GM12878 (cell line): ENCODE measurements at regions not wholly inside any gene's neighbourhood (a gene's known extent, or its start where the extent isn't known, plus 50 kb on each side); places are given as distances from the start of the nearest gene placed in this dataset.

ENCODE experiments used
- ATAC-seq: fragments of 200-7000 bp; cut with Tn5 transposase; 3 replicates; pipeline ENCODE4 v1.9.1; 2020; ENCODE audit warnings: mild to moderate bottlenecking, moderate library complexity
- BruUV-seq: library from RNA; stranded (reverse); fragments of 400-500 nt; replicated peaks from 2 replicates; lab custom pipeline; 2021; lab: Mats Ljungman, UMichigan
- CTCF ChIA-PET: fragments of 300-600 bp; sonication (Branson Sonifier 250); formaldehyde crosslinking; extraction: SDS; loops from one replicate; lab custom pipeline; 2021; ENCODE audit warnings: inconsistent platforms; lab: Yijun Ruan, JAX
- POLR2A ChIA-PET: fragments of 350-600 bp; formaldehyde crosslinking; extraction: SDS; loops from one replicate; lab custom pipeline; 2021; ENCODE audit warnings: inconsistent platforms; lab: Charles Lee
- RAD21 ChIA-PET: fragments of 300-600 bp; sonication (Branson Sonifier 250); formaldehyde crosslinking; loops from one replicate; lab custom pipeline; 2023; ENCODE audit warnings: antibody characterized with exemption; ENCODE audit not compliant: unreplicated experiment; lab: Charles Lee
- SMC1A ChIA-PET: fragments of 300-600 bp; sonication (Branson Sonifier 250); formaldehyde crosslinking; loops from one replicate; lab custom pipeline; 2023; ENCODE audit not compliant: unreplicated experiment, uncharacterized antibody; lab: Charles Lee
- DNase-seq: peaks from one replicate; pipeline ENCODE4 v3.0.0-alpha.2; 2011; ENCODE audit warnings: low read depth, low spot score
- FAIRE-seq: peaks from 3 replicates; lab custom pipeline; 2011; peaks lifted over from hg19 to GRCh38; lab: Jason Lieb, UNC
- H2AFZ ChIP-seq: 2 replicates; pipeline ENCODE4 v1.6.0; 2011; ENCODE audit warnings: low read depth, low read length, control low read depth; ENCODE audit not compliant: control insufficient read depth
- H3K27ac ChIP-seq: 2 replicates; pipeline ENCODE4 v1.5.1; 2011; ENCODE audit warnings: control low read depth; ENCODE audit not compliant: control insufficient read depth, insufficient read depth
- H3K27me3 ChIP-seq, 2 experiments: replicated peaks in 1 of 2; 2 replicates each; pipeline versions ENCODE4 v1.6.0 to v1.6.1; 2011; ENCODE audit warnings: low read length in 1 of 2; ENCODE audit not compliant: control insufficient read depth in 2 of 2, insufficient read depth in 2 of 2
- H3K36me3 ChIP-seq, 2 experiments: 2 replicates each; pipeline ENCODE4 v1.5.1; 2011; ENCODE audit warnings: low read length in 1 of 2; ENCODE audit not compliant: control insufficient read depth in 2 of 2, insufficient read depth in 2 of 2
- H3K4me1 ChIP-seq: 2 replicates; pipeline ENCODE4 v1.6.1; 2011; ENCODE audit warnings: mild to moderate bottlenecking, low read length, moderate library complexity, mixed read lengths; ENCODE audit not compliant: control insufficient read depth, insufficient read depth
- H3K4me2 ChIP-seq: 2 replicates; pipeline ENCODE4 v1.6.0; 2011; ENCODE audit warnings: control low read depth; ENCODE audit not compliant: control insufficient read depth, insufficient read depth
- H3K4me3 ChIP-seq: fragments of 200-600 bp; sonication (generic); 2 replicates; pipeline ENCODE4 v1.5.1; 2016
- H3K79me2 ChIP-seq: 2 replicates; pipeline ENCODE4 v1.6.0; 2011; ENCODE audit warnings: low read length; ENCODE audit not compliant: control insufficient read depth, insufficient read depth
- H3K9ac ChIP-seq: 2 replicates; pipeline ENCODE4 v1.8.0; 2011; ENCODE audit warnings: low read length, control low read depth, mixed read lengths; ENCODE audit not compliant: control insufficient read depth, insufficient read depth
- H3K9me3 ChIP-seq: replicated peaks from 3 replicates; pipeline ENCODE4 v1.5.1; 2011; ENCODE audit warnings: mild to moderate bottlenecking, low read length; ENCODE audit not compliant: control insufficient read depth, insufficient read depth
- H4K20me1 ChIP-seq: 2 replicates; pipeline ENCODE4 v1.6.0; 2011; ENCODE audit not compliant: control insufficient read depth, insufficient read depth
- ATF7 ChIP-seq: fragments of 450-650 bp; IDR thresholded peaks from 2 replicates; pipeline ENCODE4 v1.6.1; 2016; ENCODE audit warnings: low read depth, mild to moderate bottlenecking
- BCL11A ChIP-seq: IDR thresholded peaks from 2 replicates; pipeline ENCODE4 v1.6.1; 2011; ENCODE audit warnings: low read depth, low read length
- EGR1 ChIP-seq, 2 experiments: IDR thresholded peaks; 1 replicate in 1 of 2; 2 replicates in 1 of 2; pipeline ENCODE4 v1.6.1; 2011 to 2012; ENCODE audit warnings: low read depth in 2 of 2, low read length in 2 of 2, borderline replicate concordance in 1 of 2, mild to moderate bottlenecking in 1 of 2, moderate library complexity in 1 of 2
- ESRRA ChIP-seq: IDR thresholded peaks from 2 replicates; pipeline ENCODE4 v1.6.1; 2012; ENCODE audit warnings: mild to moderate bottlenecking, low read length, improper control_type of control experiment
- IRF4 ChIP-seq: IDR thresholded peaks from 2 replicates; pipeline ENCODE4 v1.6.1; 2011; ENCODE audit warnings: low read depth, low read length
- NFYA ChIP-seq: IDR thresholded peaks from 2 replicates; pipeline ENCODE4 v1.6.1; 2011; ENCODE audit warnings: low read depth, mild to moderate bottlenecking, low read length, improper control_type of control experiment, borderline replicate concordance
- NFYB ChIP-seq: IDR thresholded peaks from 2 replicates; pipeline ENCODE4 v1.6.1; 2011; ENCODE audit warnings: low read depth, mild to moderate bottlenecking, low read length, improper control_type of control experiment, moderate library complexity; ENCODE audit not compliant: insufficient read depth
- NR2C1 ChIP-seq: fragments of 450-650 bp; IDR thresholded peaks from 2 replicates; pipeline ENCODE4 v1.6.1; 2017; ENCODE audit warnings: antibody characterized with exemption, mild to moderate bottlenecking, moderate library complexity
- SIN3A ChIP-seq: IDR thresholded peaks from 2 replicates; pipeline ENCODE4 v1.6.1; 2012; ENCODE audit warnings: low read depth, low read length, improper control_type of control experiment
- WGBS: methylation state at CpG from one replicate; pipeline ENCODE4 v1.1.6; 2016; ENCODE audit warnings: low lambda C conversion rate; ENCODE audit not compliant: insufficient replicate concordance, insufficient coverage; ENCODE audit errors: missing lambda C conversion rate; 5-methylcytosine and 5-hydroxymethylcytosine counted together
- in situ Hi-C: fragments of 300-500 bp; cut with MboI; formaldehyde crosslinking; loops from 9 replicates; pipeline ENCODE4 v1.14.3; 2018; ENCODE audit warnings: mixed read lengths
- intact Hi-C: fragments of 100-400 bp; cut with micrococcal nuclease; formaldehyde crosslinking; loops from one replicate; pipeline ENCODE4 v1.14.2; 2022; ENCODE audit not compliant: unreplicated experiment

DNA sequence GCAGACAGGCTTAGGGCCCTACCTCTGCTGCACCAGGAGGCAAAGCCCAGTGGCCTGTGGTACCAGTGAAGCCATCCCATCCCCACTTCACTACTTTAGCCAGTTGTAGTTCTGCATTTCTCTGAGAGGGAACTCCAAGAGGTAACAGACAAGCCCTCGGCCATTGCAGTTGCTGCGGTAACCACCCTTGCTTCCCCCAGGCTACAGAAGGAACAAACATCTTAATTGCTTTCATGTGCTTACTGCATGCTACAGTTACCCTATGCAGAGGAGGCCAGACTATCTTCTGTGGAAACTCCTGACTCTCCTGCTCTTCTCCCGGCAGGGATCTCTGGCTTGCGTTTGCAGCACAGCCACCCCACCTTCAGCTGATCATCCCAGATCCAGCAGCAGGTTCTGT is 67.8 kb downstream of the SPIN4 start:
- ATAC-seq: no peak
- no peak overlapping the region for H3K4me2 ChIP-seq
- H3K79me2 ChIP-seq: no peaks in the 10 kb centered on the region
- H3K9me3 ChIP-seq: no peaks in the 10 kb centered on the region
- H3K4me3 ChIP-seq: no peak overlapping the region
- no peaks in the 10 kb centered on the region for H3K4me1 ChIP-seq
- SMC1A ChIA-PET: no interaction called here
- H4K20me1 ChIP-seq: no peaks in the 10 kb centered on the region
- H2AFZ ChIP-seq: no peak overlapping the region
- in situ Hi-C loops (no loop called here), intact Hi-C loops (no loop called here)
- TF ChIP-seq IRF4 (no peak), NFYA (no peak)
- WGBS: 74% methylated on average over 4 of the region's 4 CpGs
- BruUV-seq: no TSS peak
- H3K9ac ChIP-seq: no peak overlapping the region
- no peaks in the 10 kb centered on the region for H3K27me3 ChIP-seq
- no peak overlapping the region for H3K27ac ChIP-seq
- no peak for DNase-seq
- FAIRE-seq: no peak
- POLR2A ChIA-PET: no interaction called here
- RAD21 ChIA-PET: no interaction called here
- H3K36me3 ChIP-seq: no peaks in the 10 kb centered on the region
- CTCF ChIA-PET: interaction anchor here (1.9 kb wide), 1 partner anchor 8 kb away, joined by 6 read pairs; no protein-coding TSS in a partner anchor

DNA sequence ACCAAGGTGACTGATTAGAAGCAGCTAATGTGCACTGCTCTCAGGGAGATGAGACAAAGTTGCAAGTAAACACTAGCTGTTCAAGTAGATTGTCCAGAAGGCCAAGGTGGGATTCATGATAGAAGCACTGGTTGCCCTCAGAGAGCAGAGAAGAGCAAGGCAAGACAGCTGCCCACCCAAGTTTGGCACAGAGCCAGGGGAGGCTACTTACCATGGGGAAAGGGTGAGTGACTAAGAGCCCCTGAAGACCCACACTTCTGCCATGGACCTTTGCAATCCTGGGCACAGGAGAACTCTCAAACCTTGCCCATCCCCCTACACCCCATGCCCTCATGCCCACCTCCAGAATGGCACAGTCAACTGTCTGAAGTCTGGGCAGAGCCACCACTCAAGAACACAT is 68.3 kb downstream of the SPIN4 start:
- CTCF ChIA-PET: no interaction called here

More for the DNA sequence above, 68.3 kb downstream of the SPIN4 start:
- Histone ChIP-seq H3K27ac (no peak overlapping the region), H3K79me2 (no peaks in the 10 kb centered on the region), H3K9ac (no peak overlapping the region), H2AFZ (no peak overlapping the region), H3K27me3 (no peaks in the 10 kb centered on the region), H3K36me3 (no peaks in the 10 kb centered on the region), H3K4me2 (no peak overlapping the region), H3K4me3 (no peak overlapping the region)
- intact Hi-C loops (no loop called here), in situ Hi-C loops (no loop called here)
- ChIA-PET SMC1A (no interaction called here), POLR2A (no interaction called here)
- FAIRE-seq: no peak
- no peak for TF ChIP-seq EGR1 (IDR thresholded peaks at IDR 0.05; ENCODE audit: borderline replicate concordance in 1 of 2, low read depth in 2 of 2, low read length in 2 of 2)
- TF ChIP-seq SIN3A: no peak
- TF ChIP-seq NFYB: no peak
- no peak for TF ChIP-seq NR2C1
- no peak for TF ChIP-seq ESRRA
- no peak for TF ChIP-seq ATF7
- TF ChIP-seq BCL11A: no peak
- TF ChIP-seq, all 136 proteins: peak for 0
- Histone ChIP-seq H3K9me3 (no peaks in the 10 kb centered on the region), H3K4me1 (no peaks in the 10 kb centered on the region), H4K20me1 (no peaks in the 10 kb centered on the region)
- RAD21 ChIA-PET: no interaction called here
- no TSS peak for BruUV-seq
- no peak for ATAC-seq
- DNase-seq: no peak
